ENCODE measurements at regions not wholly inside any gene's neighbourhood (a gene's known extent, or its start where the extent isn't known, plus 50 kb on each side); places are given as distances from the start of the nearest gene placed in this dataset.
"Not testable (repeated sequence)": the region's sequence is repeated elsewhere in the genome, so short reads cannot be mapped to it uniquely, and the experiment has no call there.

- intact Hi-C loops (cut with DNase I), result no loop called here
- DNase-seq, result no peak
Measured at GRCh38 chr1:198809247-198809646, 170.4 kb downstream of the PTPRC start.

- no peak for DNase-seq
- intact Hi-C loops (cut with DNase I), result no loop called here
Measured at GRCh38 chr1:198811449-198811848, 172.6 kb downstream of the PTPRC start.

- intact Hi-C loops (cut with DNase I), result no loop called here
- no peak for DNase-seq
Measured at GRCh38 chr1:198823626-198824025, 184.8 kb downstream of the PTPRC start.

DNA sequence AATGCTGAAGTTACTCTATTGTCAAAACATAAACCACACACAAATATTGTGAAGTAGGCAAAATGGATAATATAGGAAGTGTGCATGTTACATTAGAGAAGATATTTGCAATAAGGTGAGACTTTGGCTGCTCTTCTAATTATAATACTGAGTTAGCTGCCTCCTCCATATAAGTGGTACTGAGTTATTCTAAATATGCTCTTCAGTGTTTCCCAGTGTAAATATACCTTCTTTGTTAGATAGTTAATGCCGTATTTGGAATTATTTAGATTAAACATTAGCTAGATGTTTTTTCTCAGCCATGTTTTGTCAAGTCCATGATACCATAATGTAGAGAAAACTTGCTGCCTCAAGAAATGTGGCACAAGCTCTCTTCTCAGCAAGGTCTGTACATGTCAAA lies 186.4 kb downstream of the PTPRC start:
- intact Hi-C loops (cut with DNase I), result no loop called here

DNA sequence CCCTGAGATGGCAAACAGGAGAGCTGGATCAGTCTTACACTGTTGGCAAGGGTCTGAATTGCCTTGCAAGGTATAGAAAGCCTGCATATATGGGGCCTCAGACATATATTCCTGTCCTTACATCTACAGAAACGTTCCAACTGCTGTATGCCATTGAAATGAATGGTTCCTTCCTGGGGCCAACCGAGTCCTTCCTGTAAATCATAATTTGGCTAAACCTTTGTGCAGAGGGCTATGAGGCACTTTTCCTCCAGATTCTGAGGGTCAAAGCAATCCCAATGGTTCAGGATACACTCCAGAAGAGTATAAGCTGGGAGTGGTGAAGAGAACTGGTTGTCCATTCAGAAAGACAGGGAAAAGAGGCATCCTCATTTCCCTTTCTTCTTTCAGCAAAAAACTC lies 190.5 kb downstream of the PTPRC start:
- intact Hi-C loops (cut with DNase I), result no loop called here
- no peak for DNase-seq

More for the DNA sequence above, 186.4 kb downstream of the PTPRC start:
- no peak for DNase-seq

- intact Hi-C loops (cut with DNase I), result no loop called here
- DNase-seq, result peak in 1 of 10 donors; percentile 18
Measured at GRCh38 chr1:198829944-198830343, 191.1 kb downstream of the PTPRC start.

GRCh38 chr1:198830412-198830811 lies 191.6 kb downstream of the PTPRC start:
- intact Hi-C loops (cut with DNase I), result no loop called here
- peak in 1 of 10 donors; percentile 10 for DNase-seq

GRCh38 chr1:198833706-198834503 lies 195.1 kb downstream of the PTPRC start:
- no peak for DNase-seq
- intact Hi-C loops (cut with DNase I), result no loop called here

DNA sequence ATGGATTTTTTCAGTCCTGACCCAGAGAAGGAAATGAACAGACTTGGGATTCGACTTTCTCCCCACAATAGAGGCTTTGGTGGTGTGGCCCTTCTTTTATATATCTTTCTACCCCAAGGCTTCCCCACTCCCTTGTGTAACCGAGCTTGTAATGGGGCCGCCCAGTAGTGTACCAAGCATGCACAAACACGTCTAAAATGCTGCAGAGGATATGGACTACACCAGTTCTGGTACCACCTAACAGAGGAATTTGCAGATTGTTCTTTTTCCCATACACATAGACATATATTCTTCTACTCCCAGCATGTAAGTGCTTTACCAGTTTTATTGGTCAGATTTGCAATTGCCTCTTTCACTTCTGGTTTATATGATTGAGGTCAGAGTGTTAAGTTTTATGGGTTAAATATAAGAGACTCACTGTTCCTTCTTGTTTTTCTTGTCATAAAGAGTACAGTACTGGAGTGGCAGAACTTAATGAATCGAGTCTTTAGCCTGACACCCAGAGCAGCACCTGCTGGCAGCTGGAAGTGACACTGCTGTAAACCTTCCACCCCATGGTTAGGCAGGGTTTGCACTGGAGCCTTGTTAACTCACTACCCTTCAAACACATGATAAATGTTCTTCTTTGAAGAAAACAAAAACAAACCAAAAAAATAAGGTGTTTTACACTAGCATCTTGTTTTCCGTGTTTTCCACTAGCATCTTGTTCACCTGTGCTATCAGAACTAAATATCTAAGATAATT lies 198.6 kb downstream of the PTPRC start:
- intact Hi-C loops (cut with DNase I), result no loop called here
- DNase-seq, result no peak

DNA sequence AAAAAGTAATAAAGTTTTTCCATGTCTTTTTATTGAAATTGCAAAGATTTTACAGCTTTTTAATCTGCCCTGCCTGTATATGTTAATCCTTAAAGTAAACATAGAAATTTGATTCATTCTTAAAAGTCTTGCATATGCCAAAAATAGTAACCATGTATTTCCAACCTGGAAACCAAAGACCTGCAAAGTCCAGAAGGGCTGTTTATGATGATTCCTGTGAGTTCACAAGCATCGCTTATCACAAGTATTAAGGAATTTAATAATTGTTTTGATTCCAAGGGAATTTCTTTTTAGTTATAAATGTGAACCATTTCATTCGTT lies 199.1 kb downstream of the PTPRC start:
- DNase-seq, result no peak
- intact Hi-C loops (cut with DNase I), result no loop called here

GRCh38 chr1:198841477-198841876 lies 202.6 kb downstream of the PTPRC start:
- intact Hi-C loops (cut with DNase I), result no loop called here
- DNase-seq, result no peak

DNA sequence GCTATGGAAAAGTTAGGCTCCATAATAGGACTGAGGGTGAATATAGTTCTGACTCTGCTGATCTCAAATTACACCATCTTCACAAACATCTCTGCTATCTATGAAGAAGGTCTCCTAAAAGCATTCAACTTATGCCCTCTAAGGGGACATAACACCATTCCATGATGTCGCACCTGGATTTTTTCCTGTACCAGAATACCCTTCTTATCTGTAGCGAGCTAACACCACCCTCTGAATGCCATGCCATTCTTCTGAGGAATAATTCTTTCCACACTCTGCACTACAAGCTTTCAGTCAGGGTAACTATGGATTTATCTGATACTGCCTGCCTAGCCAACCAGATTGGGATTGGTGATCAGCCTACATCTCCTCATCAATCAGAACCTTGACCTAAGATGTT lies 203.8 kb downstream of the PTPRC start:
- DNase-seq, result no peak
- intact Hi-C loops (cut with DNase I), result no loop called here

DNA sequence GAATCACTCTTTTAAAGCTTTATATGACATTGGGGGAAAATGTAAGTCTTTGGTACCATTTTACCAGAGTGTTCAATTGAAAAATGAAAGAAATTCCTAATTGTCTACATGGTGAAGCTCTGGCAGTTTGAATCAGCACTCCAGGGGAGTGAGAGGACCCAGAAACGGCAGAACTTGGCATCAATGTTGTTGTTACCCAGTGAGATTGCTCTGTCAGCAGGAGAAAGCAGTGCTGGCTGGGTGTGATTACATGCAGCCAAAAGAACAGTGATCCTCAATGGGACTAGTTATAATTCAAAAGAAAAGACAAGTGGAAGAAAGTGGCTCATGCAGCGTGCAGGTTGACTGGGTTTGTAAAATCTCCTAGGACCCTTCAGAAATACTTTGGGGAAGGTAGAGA lies 206.4 kb downstream of the PTPRC start:
- DNase-seq, result no peak
- intact Hi-C loops (cut with DNase I), result no loop called here

DNA sequence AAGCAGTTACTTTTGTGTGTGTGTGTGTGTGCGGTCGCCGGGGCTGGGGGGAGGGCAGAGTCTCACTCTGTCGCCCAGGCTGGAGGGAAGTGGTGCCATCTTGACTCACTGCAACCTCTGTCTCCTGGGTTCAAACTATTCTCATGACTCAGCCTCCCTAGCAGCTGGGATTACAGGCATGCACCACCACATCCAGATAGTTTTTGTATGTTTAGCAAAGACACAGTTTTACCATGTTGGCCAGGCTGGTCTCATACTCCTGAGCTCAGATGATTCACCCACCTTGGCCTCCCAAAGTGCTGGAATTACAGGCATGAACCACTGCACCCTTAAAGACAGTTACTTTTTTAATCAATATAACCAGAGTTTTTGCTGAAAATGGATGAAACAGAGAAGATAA lies 207.0 kb downstream of the PTPRC start:
- intact Hi-C loops (cut with DNase I), result no loop called here
- DNase-seq, result no peak

DNA sequence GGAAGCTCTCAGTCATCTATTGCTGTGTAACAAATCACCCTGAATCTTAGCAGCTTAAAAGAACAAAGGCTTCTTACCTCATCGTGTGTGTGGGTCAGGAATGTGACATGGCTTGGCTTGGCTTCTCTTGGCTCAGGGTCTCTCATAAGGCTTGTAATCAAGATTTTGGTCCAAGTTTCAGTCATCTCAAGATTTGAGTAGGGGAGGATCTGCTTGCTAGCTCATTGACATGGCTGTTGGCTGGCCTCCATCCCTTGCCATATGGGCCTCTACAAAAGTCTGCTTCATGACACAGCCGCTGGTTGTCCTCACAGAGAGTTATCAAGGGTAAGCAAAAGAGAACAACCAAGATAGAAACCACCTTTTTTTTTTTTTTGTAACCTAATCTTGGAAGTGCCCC lies 207.7 kb downstream of the PTPRC start:
- intact Hi-C loops (cut with DNase I), result no loop called here
- peak in 3 of 10 donors; percentile 9 to 45 (median 42) for DNase-seq

- intact Hi-C loops (cut with DNase I), result no loop called here
- DNase-seq, result no peak
Measured at GRCh38 chr1:198848206-198848605, 209.4 kb downstream of the PTPRC start.

DNA sequence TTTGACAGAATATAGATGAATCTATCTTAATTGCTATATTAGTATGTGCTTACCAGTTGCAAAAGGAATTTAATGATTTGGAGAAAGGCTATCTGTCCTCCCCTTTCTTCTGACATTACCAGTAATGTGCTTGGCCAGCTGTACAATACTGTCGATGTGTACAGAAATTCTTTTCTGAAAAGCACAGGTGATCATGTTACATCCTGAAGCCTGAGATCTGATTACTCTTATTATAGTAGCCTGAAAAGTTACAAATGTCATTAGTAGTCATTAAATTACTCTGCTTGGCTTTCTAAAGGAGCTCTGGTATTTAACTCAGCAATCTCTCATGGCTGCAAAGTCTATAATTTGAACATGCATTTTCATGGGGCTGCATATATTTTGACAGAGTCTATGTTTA lies 209.8 kb downstream of the PTPRC start:
- DNase-seq, result no peak
- intact Hi-C loops (cut with DNase I), result no loop called here

- DNase-seq, result no peak
- intact Hi-C loops (cut with DNase I), result no loop called here
Measured at GRCh38 chr1:198849093-198849492, 210.3 kb downstream of the PTPRC start.

- intact Hi-C loops (cut with DNase I), result no loop called here
- no peak for DNase-seq
Measured at GRCh38 chr1:198850196-198850595, 211.4 kb downstream of the PTPRC start.

DNA sequence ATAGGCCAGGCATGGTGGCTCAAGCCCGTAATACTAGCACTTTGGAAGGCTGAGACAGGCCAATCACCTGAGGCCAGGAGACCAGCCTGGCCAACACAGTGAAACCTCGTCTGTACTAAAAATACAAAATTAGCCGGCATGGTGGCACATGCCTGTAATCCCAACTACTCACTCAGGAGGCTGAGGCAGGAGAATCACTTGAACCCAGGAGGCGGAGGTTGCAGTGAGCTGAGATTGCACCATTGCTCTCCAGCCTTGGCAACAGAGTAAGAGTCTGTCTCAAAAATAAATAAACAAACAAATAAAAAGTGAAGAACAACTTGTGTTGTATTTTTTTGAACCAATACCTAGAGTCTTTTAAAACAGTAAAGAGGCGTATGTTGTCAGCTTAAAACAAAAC lies 212.1 kb downstream of the PTPRC start:
- DNase-seq; intact Hi-C loops (cut with DNase I): not testable (repeated sequence)

DNA sequence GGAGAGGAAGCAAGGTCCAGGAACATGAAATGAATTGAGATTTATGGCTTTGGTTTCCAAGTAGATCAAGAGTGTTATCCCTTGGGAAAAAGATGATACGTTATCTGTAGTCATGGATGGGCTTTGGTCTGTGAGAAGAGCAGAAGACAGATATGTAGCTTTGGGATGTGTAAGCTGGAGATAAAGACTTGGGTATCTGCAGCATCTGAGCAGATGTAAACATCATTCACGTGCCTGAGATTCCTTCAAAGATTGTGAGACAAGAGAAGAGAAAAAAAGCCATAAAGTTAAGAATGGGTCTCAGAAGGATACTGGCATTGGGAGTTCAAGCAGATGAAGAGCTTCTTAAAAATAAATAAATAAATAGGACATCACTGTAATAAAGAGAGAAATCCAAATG lies 217.8 kb downstream of the PTPRC start:
- no peak for DNase-seq
- intact Hi-C loops (cut with DNase I), result no loop called here

DNA sequence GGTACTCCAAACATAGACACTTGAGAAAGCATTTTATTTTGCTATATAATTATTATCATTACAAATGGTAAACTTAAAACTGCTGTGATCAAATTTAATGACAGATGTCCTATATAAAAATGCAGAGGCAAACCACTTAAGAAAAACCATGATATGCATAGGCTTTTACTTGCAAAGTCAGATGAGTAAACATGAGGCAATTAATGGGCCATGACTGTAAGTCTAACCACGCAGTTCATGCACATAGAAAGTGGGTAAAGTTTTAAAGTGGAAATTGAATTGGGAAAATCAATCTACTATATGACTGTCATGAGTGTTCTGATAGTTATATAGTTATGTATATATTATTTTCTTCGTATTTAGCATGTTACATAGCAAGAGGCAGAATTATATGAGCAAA lies 219.2 kb downstream of the PTPRC start:
- intact Hi-C loops (cut with DNase I), result no loop called here
- DNase-seq, result no peak

All from posterior cingulate gyrus (tissue), 11 donors.